RCC 7860 (cell line): ENCODE measurements at regions not wholly inside any gene's neighbourhood (a gene's known extent, or its start where the extent isn't known, plus 50 kb on each side); places are given as distances from the start of the nearest gene placed in this dataset.

ENCODE experiments used
- DNase-seq: peaks from one replicate; pipeline ENCODE4 v3.0.0-alpha.2; 2015; ENCODE audit warnings: low spot score
- FAIRE-seq: peaks from 2 replicates; lab custom pipeline; 2012; peaks lifted over from hg19 to GRCh38; lab: Jason Lieb, UNC

- DNase-seq: no peak
- FAIRE-seq: no peak
These were observed 98.1 kb upstream of the TGFBR2 start for GRCh38 chr3:30508339-30508738.

- FAIRE-seq (no peak), DNase-seq (no peak)
These were observed 95.8 kb upstream of the TGFBR2 start for GRCh38 chr3:30510596-30510995.

- DNase-seq (peak; percentile 60), FAIRE-seq (no peak)
These were observed 94.7 kb upstream of the TGFBR2 start for GRCh38 chr3:30511524-30512251.

GRCh38 chr3:30512576-30512975 is 93.8 kb upstream of the TGFBR2 start:
- DNase-seq (no peak), FAIRE-seq (no peak)

- FAIRE-seq (no peak), DNase-seq (no peak)
These were observed 92.8 kb upstream of the TGFBR2 start for GRCh38 chr3:30513374-30514152.

GRCh38 chr3:30516238-30516637 is 90.2 kb upstream of the TGFBR2 start:
- no peak for FAIRE-seq
- no peak for DNase-seq

- FAIRE-seq: no peak
These were observed 88.1 kb upstream of the TGFBR2 start for GRCh38 chr3:30518181-30518864.

GRCh38 chr3:30518872-30519271 is 87.5 kb upstream of the TGFBR2 start:
- DNase-seq (no peak), FAIRE-seq (no peak)

More at GRCh38 chr3:30518181-30518864, 88.1 kb upstream of the TGFBR2 start:
- no peak for DNase-seq

GRCh38 chr3:30520699-30521098 is 85.7 kb upstream of the TGFBR2 start:
- no peak for DNase-seq
- FAIRE-seq: no peak

GRCh38 chr3:30521156-30521715 is 85.2 kb upstream of the TGFBR2 start:
- DNase-seq: no peak
- no peak for FAIRE-seq

GRCh38 chr3:30522476-30522875 is 83.9 kb upstream of the TGFBR2 start:
- DNase-seq (no peak), FAIRE-seq (no peak)

GRCh38 chr3:30523366-30523765 is 83.0 kb upstream of the TGFBR2 start:
- FAIRE-seq (no peak), DNase-seq (no peak)

- FAIRE-seq: no peak
- DNase-seq: no peak
These were observed 81.9 kb upstream of the TGFBR2 start for GRCh38 chr3:30524357-30525040.

GRCh38 chr3:30526031-30526430 is 80.4 kb upstream of the TGFBR2 start:
- FAIRE-seq (no peak), DNase-seq (no peak)

- FAIRE-seq (no peak), DNase-seq (no peak)
These were observed 79.2 kb upstream of the TGFBR2 start for GRCh38 chr3:30527186-30527585.

GRCh38 chr3:30527720-30528119 is 78.7 kb upstream of the TGFBR2 start:
- FAIRE-seq (no peak), DNase-seq (no peak)

- DNase-seq (no peak), FAIRE-seq (no peak)
These were observed 76.3 kb upstream of the TGFBR2 start for GRCh38 chr3:30530084-30530483.

- no peak for FAIRE-seq
- no peak for DNase-seq
These were observed 75.3 kb upstream of the TGFBR2 start for GRCh38 chr3:30531017-30531570.

GRCh38 chr3:30535525-30535924 is 70.9 kb upstream of the TGFBR2 start:
- DNase-seq (no peak), FAIRE-seq (no peak)

GRCh38 chr3:30538791-30539190 is 67.6 kb upstream of the TGFBR2 start:
- FAIRE-seq (peak; percentile 93), DNase-seq (peak; percentile 90)

GRCh38 chr3:30539206-30539605 is 67.2 kb upstream of the TGFBR2 start:
- FAIRE-seq: no peak

More at GRCh38 chr3:30539206-30539605, 67.2 kb upstream of the TGFBR2 start:
- DNase-seq: no peak
